ENCODE measurements at regions not wholly inside any gene's neighbourhood (a gene's known extent, or its start where the extent isn't known, plus 50 kb on each side); places are given as distances from the start of the nearest gene placed in this dataset.

DNA sequence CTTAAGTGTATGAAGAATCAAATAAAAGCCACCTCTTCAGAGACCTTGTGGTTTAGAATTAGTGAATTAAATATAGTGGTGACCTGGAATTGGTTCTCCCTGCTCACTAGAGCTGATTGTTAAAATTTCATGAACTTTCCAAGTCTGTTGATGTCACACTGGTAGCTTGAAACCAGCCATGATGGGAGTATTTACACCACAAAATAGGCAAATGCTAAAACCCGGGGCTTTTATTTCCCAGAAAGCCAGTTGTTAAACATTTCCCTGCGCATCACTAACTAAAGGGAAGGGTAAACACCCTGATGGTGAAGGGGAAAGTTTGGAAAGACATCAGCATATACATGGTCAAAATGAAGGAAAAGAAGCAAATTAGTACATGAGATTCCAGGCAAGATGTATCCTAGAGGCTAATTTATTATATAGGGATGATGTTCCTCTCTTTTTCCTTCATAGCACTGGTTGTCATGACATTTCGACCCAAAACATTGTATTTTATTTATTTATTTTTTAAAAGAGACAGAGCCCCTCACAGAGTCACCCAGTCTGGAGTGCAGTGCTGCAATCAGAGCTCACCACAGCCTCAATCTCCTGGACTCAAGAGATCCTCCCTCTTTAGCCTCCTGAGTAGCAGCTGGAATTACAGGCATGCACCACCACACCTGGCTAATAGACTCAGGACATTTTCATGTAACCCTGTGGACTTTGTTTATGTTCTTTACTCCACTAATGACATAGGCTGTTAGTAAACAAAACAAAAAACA, 123.2 kb downstream of the RIN2 start:
- TF ChIP-seq, protein P1, sequence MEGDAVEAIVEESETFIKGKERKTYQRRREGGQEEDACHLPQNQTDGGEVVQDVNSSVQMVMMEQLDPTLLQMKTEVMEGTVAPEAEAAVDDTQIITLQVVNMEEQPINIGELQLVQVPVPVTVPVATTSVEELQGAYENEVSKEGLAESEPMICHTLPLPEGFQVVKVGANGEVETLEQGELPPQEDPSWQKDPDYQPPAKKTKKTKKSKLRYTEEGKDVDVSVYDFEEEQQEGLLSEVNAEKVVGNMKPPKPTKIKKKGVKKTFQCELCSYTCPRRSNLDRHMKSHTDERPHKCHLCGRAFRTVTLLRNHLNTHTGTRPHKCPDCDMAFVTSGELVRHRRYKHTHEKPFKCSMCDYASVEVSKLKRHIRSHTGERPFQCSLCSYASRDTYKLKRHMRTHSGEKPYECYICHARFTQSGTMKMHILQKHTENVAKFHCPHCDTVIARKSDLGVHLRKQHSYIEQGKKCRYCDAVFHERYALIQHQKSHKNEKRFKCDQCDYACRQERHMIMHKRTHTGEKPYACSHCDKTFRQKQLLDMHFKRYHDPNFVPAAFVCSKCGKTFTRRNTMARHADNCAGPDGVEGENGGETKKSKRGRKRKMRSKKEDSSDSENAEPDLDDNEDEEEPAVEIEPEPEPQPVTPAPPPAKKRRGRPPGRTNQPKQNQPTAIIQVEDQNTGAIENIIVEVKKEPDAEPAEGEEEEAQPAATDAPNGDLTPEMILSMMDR (IDR thresholded peaks at IDR 0.05) = no peak
- no peak for TF ChIP-seq POLR2A (IDR thresholded peaks at IDR 0.05)

Data from heart left ventricle (tissue), 13 donors.